DOHH2 (cell line): ENCODE measurements at regions not wholly inside any gene's neighbourhood (a gene's known extent, or its start where the extent isn't known, plus 50 kb on each side); places are given as distances from the start of the nearest gene placed in this dataset.

Experiments
- CTCF ChIP-seq: fragments of 200-600 bp; sonication (generic); IDR thresholded peaks from one replicate; pipeline ENCODE4 v1.5.1; 2014; ENCODE audit warnings: antibody characterized with exemption, mild to moderate bottlenecking, low read depth, low read length; ENCODE audit not compliant: poor library complexity, severe bottlenecking
- EZH2phosphoT487 ChIP-seq: fragments of 200-600 bp; sonication (generic); IDR thresholded peaks from 2 replicates; pipeline ENCODE4 v1.6.1; 2017; ENCODE audit warnings: borderline replicate concordance, mild to moderate bottlenecking, antibody characterized with exemption, low read length, moderate library complexity, mixed read lengths

GRCh38 chr12:84375449-84376170 is 537.0 kb downstream of the SLC6A15 start:
- TF ChIP-seq CTCF (no peak), EZH2phosphoT487 (no peak)
